ENCODE measurements at regions not wholly inside any gene's neighbourhood (a gene's known extent, or its start where the extent isn't known, plus 50 kb on each side); places are given as distances from the start of the nearest gene placed in this dataset.
A peak's percentile ranks its signal among the peaks of the same experiment; 100 is the strongest.

GRCh38 chr6:157757430-157758403 lies 65.3 kb upstream of the SNX9 start:
- no peaks in the 10 kb centered on the region for H3K36me3 ChIP-seq
- TF ChIP-seq POLR2AphosphoS5 (IDR thresholded peaks at IDR 0.05), result no peak
- no peak for TF ChIP-seq POLR2A (IDR thresholded peaks at IDR 0.05)
- TF ChIP-seq CTCF (IDR thresholded peaks at IDR 0.05), result no peak
- DNase-seq (ENCODE audit: low spot score), result no peak
- no peak overlapping the region for H3K4me3 ChIP-seq
- peak overlapping the region; percentile 44 to 62 for H3K27ac ChIP-seq
- no peaks in the 10 kb centered on the region for H3K27me3 ChIP-seq (replicated peaks; ENCODE audit: insufficient read depth)
- no peaks in the 10 kb centered on the region for H3K4me1 ChIP-seq (replicated peaks)
- WGBS, result 94% methylated on average over 7 of the region's 7 CpGs
- no peaks in the 10 kb centered on the region for H3K9me3 ChIP-seq
- intact Hi-C loops (cut with DNase I), result loop anchor here (2.0 to 10.0 kb wide), 3 partner anchors 115 to 315 kb away; no protein-coding TSS in a partner anchor

GRCh38 chr6:157758516-157759023 lies 64.5 kb upstream of the SNX9 start:
- TF ChIP-seq POLR2A (IDR thresholded peaks at IDR 0.05), result no peak
- TF ChIP-seq POLR2AphosphoS5 (IDR thresholded peaks at IDR 0.05), result no peak
- intact Hi-C loops (cut with DNase I), result loop anchor here (5.0 to 10.0 kb wide), 2 partner anchors 186 to 314 kb away; no protein-coding TSS in a partner anchor
- H3K4me3 ChIP-seq, result no peak overlapping the region
- no peaks in the 10 kb centered on the region for H3K9me3 ChIP-seq
- H3K27me3 ChIP-seq (replicated peaks; ENCODE audit: insufficient read depth), result no peaks in the 10 kb centered on the region
- H3K36me3 ChIP-seq, result no peaks in the 10 kb centered on the region
- WGBS, result 92% methylated on average over 7 of the region's 7 CpGs
- H3K27ac ChIP-seq, result no peak overlapping the region
- H3K4me1 ChIP-seq (replicated peaks), result peaks cover under 1% of the 10 kb centered on the region
- DNase-seq (ENCODE audit: low spot score), result no peak

GRCh38 chr6:157759028-157759427 lies 64.0 kb upstream of the SNX9 start:
- 96% methylated on average over 4 of the region's 4 CpGs for WGBS
- H3K36me3 ChIP-seq, result no peaks in the 10 kb centered on the region
- H3K4me1 ChIP-seq (replicated peaks), result peaks cover 5% of the 10 kb centered on the region
- H3K9me3 ChIP-seq, result no peaks in the 10 kb centered on the region
- DNase-seq (ENCODE audit: low spot score), result no peak
- no peak overlapping the region for H3K27ac ChIP-seq
- no peaks in the 10 kb centered on the region for H3K27me3 ChIP-seq (replicated peaks; ENCODE audit: insufficient read depth)
- intact Hi-C loops (cut with DNase I), result loop anchor here (5.0 to 10.0 kb wide), 2 partner anchors 186 to 313 kb away; no protein-coding TSS in a partner anchor
- no peak overlapping the region for H3K4me3 ChIP-seq
- no peak for TF ChIP-seq POLR2A (IDR thresholded peaks at IDR 0.05)
- TF ChIP-seq CTCF (IDR thresholded peaks at IDR 0.05), result no peak
- no peak for TF ChIP-seq POLR2AphosphoS5 (IDR thresholded peaks at IDR 0.05)

GRCh38 chr6:157760137-157760536 lies 62.9 kb upstream of the SNX9 start:
- Histone ChIP-seq H3K27ac (no peak overlapping the region), H3K4me1 (replicated peaks) (peaks cover 5% of the 10 kb centered on the region), H3K36me3 (no peaks in the 10 kb centered on the region), H3K27me3 (replicated peaks; ENCODE audit: insufficient read depth) (no peaks in the 10 kb centered on the region), H3K4me3 (no peak overlapping the region), H3K9me3 (no peaks in the 10 kb centered on the region)
- intact Hi-C loops (cut with DNase I), result no loop called here
- 95% methylated on average over 6 of the region's 6 CpGs for WGBS
- no peak for TF ChIP-seq CTCF (IDR thresholded peaks at IDR 0.05)
- TF ChIP-seq POLR2A (IDR thresholded peaks at IDR 0.05), result no peak
- TF ChIP-seq POLR2AphosphoS5 (IDR thresholded peaks at IDR 0.05), result no peak
- DNase-seq (ENCODE audit: low spot score), result no peak

GRCh38 chr6:157760589-157761330 lies 62.3 kb upstream of the SNX9 start:
- DNase-seq (ENCODE audit: low spot score), result no peak
- Histone ChIP-seq H3K27me3 (replicated peaks; ENCODE audit: insufficient read depth) (no peaks in the 10 kb centered on the region), H3K4me3 (no peak overlapping the region), H3K36me3 (no peaks in the 10 kb centered on the region), H3K27ac (peak overlapping the region in 1 of 2 donors; percentile 41), H3K4me1 (replicated peaks) (peaks cover 5% of the 10 kb centered on the region), H3K9me3 (no peaks in the 10 kb centered on the region)
- TF ChIP-seq POLR2AphosphoS5 (IDR thresholded peaks at IDR 0.05), result no peak
- no peak for TF ChIP-seq CTCF (IDR thresholded peaks at IDR 0.05)
- TF ChIP-seq POLR2A (IDR thresholded peaks at IDR 0.05), result no peak
- intact Hi-C loops (cut with DNase I), result no loop called here
- WGBS, result 61% methylated on average over 7 of the region's 7 CpGs

Measured in prostate gland (tissue), 2 donors.